MCF 10A (cell line): ENCODE measurements at regions not wholly inside any gene's neighbourhood (a gene's known extent, or its start where the extent isn't known, plus 50 kb on each side); places are given as distances from the start of the nearest gene placed in this dataset.

Source experiments
- BruUV-seq: library from RNA; stranded (reverse); fragments of 400-500 nt; replicated peaks from 2 replicates; lab custom pipeline; 2021; lab: Mats Ljungman, UMichigan
- CTCF ChIA-PET: fragments of 300-600 bp; sonication (Branson Sonifier 250); formaldehyde crosslinking; extraction: SDS; loops from one replicate; lab custom pipeline; 2021; ENCODE audit warnings: antibody characterized with exemption, inconsistent platforms; lab: Yijun Ruan, JAX
- POLR2A ChIA-PET: fragments of 300-600, 350-650 bp; sonication (Branson Sonifier 250); formaldehyde crosslinking; extraction: SDS; loops from one replicate; lab custom pipeline; 2020; ENCODE audit warnings: antibody characterized with exemption, inconsistent platforms; lab: Yijun Ruan, JAX
- DNase-seq: peaks from one replicate; pipeline ENCODE4 v3.0.0-alpha.2; 2018; ENCODE audit not compliant: unreplicated experiment
- H3K27ac Mint-ChIP-seq: one replicate; pipeline ENCODE4 v1.8.0; 2022; ENCODE audit warnings: mild to moderate bottlenecking, low read depth, mixed read lengths; ENCODE audit not compliant: unreplicated experiment
- H3K27me3 Mint-ChIP-seq: one replicate; pipeline ENCODE4 v1.8.0; 2022; ENCODE audit warnings: mixed read lengths; ENCODE audit not compliant: insufficient read depth, unreplicated experiment
- H3K36me3 Mint-ChIP-seq: one replicate; pipeline ENCODE4 v1.8.0; 2022; ENCODE audit warnings: mild to moderate bottlenecking, moderate library complexity, mixed read lengths; ENCODE audit not compliant: insufficient read depth, unreplicated experiment
- H3K4me1 Mint-ChIP-seq: one replicate; pipeline ENCODE4 v1.8.0; 2022; ENCODE audit warnings: mixed read lengths; ENCODE audit not compliant: insufficient read depth, unreplicated experiment
- H3K4me3 Mint-ChIP-seq: one replicate; pipeline ENCODE4 v1.8.0; 2022; ENCODE audit warnings: mild to moderate bottlenecking, moderate library complexity, mixed read lengths; ENCODE audit not compliant: unreplicated experiment
- H3K9me3 Mint-ChIP-seq: one replicate; pipeline ENCODE4 v1.8.0; 2022; ENCODE audit warnings: mixed read lengths; ENCODE audit not compliant: unreplicated experiment
- intact Hi-C: fragments of 100-400 bp; cut with micrococcal nuclease; formaldehyde crosslinking; loops from 2 replicates; pipeline ENCODE4 v1.14.1; 2022
- TF ChIP-seq, protein P1 (sequence below): fragments of 200-600 bp; IDR thresholded peaks from one replicate; pipeline ENCODE4 v1.8.0; 2022; ENCODE audit warnings: antibody characterized with exemption, mild to moderate bottlenecking; ENCODE audit not compliant: unreplicated experiment

GRCh38 chr13:21932578-21932977 lies 261.7 kb downstream of the FGF9 start:
- H3K36me3 Mint-ChIP-seq = no peaks in the 10 kb centered on the region
- TF ChIP-seq, protein P1, sequence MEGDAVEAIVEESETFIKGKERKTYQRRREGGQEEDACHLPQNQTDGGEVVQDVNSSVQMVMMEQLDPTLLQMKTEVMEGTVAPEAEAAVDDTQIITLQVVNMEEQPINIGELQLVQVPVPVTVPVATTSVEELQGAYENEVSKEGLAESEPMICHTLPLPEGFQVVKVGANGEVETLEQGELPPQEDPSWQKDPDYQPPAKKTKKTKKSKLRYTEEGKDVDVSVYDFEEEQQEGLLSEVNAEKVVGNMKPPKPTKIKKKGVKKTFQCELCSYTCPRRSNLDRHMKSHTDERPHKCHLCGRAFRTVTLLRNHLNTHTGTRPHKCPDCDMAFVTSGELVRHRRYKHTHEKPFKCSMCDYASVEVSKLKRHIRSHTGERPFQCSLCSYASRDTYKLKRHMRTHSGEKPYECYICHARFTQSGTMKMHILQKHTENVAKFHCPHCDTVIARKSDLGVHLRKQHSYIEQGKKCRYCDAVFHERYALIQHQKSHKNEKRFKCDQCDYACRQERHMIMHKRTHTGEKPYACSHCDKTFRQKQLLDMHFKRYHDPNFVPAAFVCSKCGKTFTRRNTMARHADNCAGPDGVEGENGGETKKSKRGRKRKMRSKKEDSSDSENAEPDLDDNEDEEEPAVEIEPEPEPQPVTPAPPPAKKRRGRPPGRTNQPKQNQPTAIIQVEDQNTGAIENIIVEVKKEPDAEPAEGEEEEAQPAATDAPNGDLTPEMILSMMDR = no peak
- intact Hi-C loops = no loop called here
- POLR2A ChIA-PET = no interaction called here
- H3K27ac Mint-ChIP-seq = no peak overlapping the region
- H3K4me1 Mint-ChIP-seq = no peaks in the 10 kb centered on the region
- no TSS peak for BruUV-seq
- CTCF ChIA-PET = no interaction called here
- H3K4me3 Mint-ChIP-seq = no peak overlapping the region
- no peaks in the 10 kb centered on the region for H3K27me3 Mint-ChIP-seq
- H3K9me3 Mint-ChIP-seq = no peaks in the 10 kb centered on the region
- no peak for DNase-seq

GRCh38 chr13:21932996-21933395 lies 262.1 kb downstream of the FGF9 start:
- POLR2A ChIA-PET = no interaction called here
- BruUV-seq = no TSS peak

GRCh38 chr13:21934284-21934683 lies 263.4 kb downstream of the FGF9 start:
- CTCF ChIA-PET = interaction anchor here (0.6 kb wide), 2 partner anchors 21 to 111 kb away, joined by 3 read pairs; no protein-coding TSS in a partner anchor
- Mint-ChIP-seq H3K36me3 (no peaks in the 10 kb centered on the region), H3K27me3 (no peaks in the 10 kb centered on the region), H3K4me3 (no peak overlapping the region), H3K9me3 (no peaks in the 10 kb centered on the region), H3K4me1 (no peaks in the 10 kb centered on the region), H3K27ac (no peak overlapping the region)
- intact Hi-C loops = no loop called here
- TF ChIP-seq, protein P1 = no peak
- no TSS peak for BruUV-seq
- no peak for DNase-seq
- POLR2A ChIA-PET = no interaction called here

More at GRCh38 chr13:21932996-21933395, 262.1 kb downstream of the FGF9 start:
- CTCF ChIA-PET = interaction anchor here (0.7 to 0.9 kb wide), 3 partner anchors 9 to 247 kb away, joined by 3 to 4 read pairs (median 4); no protein-coding TSS in a partner anchor
- TF ChIP-seq, protein P1 = no peak
- Mint-ChIP-seq H3K36me3 (no peaks in the 10 kb centered on the region), H3K4me1 (no peaks in the 10 kb centered on the region), H3K9me3 (no peaks in the 10 kb centered on the region), H3K27ac (no peak overlapping the region), H3K27me3 (no peaks in the 10 kb centered on the region), H3K4me3 (no peak overlapping the region)
- intact Hi-C loops = no loop called here
- no peak for DNase-seq

GRCh38 chr13:21936674-21937073 lies 265.8 kb downstream of the FGF9 start:
- intact Hi-C loops = no loop called here
- TF ChIP-seq, protein P1 = no peak
- no peak for DNase-seq
- Mint-ChIP-seq H3K9me3 (no peaks in the 10 kb centered on the region), H3K4me3 (no peak overlapping the region), H3K27ac (no peak overlapping the region), H3K36me3 (no peaks in the 10 kb centered on the region), H3K27me3 (no peaks in the 10 kb centered on the region), H3K4me1 (no peaks in the 10 kb centered on the region)
- BruUV-seq = no TSS peak
- ChIA-PET POLR2A (no interaction called here), CTCF (no interaction called here)
